Activated naive CD8-positive, alpha-beta T cell treated with anti-CD3 and anti-CD28 coated beads for 36 hours (primary cell): ENCODE measurements at regions not wholly inside any gene's neighbourhood (a gene's known extent, or its start where the extent isn't known, plus 50 kb on each side); places are given as distances from the start of the nearest gene placed in this dataset.
"Not testable (repeated sequence)": the region's sequence is repeated elsewhere in the genome, so short reads cannot be mapped to it uniquely, and the experiment has no call there.

Experiments
- DNase-seq: peaks from one replicate; pipeline ENCODE4 v3.0.0; 2021
- H3K27ac Mint-ChIP-seq: one replicate; pipeline ENCODE4 v1.8.0; 2022; ENCODE audit warnings: mild to moderate bottlenecking, moderate library complexity, mixed read lengths
- H3K27me3 Mint-ChIP-seq: one replicate; pipeline ENCODE4 v1.8.0; 2022; ENCODE audit warnings: mild to moderate bottlenecking, mixed read lengths
- H3K36me3 Mint-ChIP-seq: one replicate; pipeline ENCODE4 v1.8.0; 2021; ENCODE audit warnings: mild to moderate bottlenecking, mixed read lengths
- H3K4me1 Mint-ChIP-seq: one replicate; pipeline ENCODE4 v1.8.0; 2021; ENCODE audit warnings: mixed read lengths
- H3K4me3 Mint-ChIP-seq: one replicate; pipeline ENCODE4 v1.8.0; 2022; ENCODE audit warnings: mild to moderate bottlenecking, moderate library complexity, mixed read lengths
- H3K9me3 Mint-ChIP-seq: one replicate; pipeline ENCODE4 v1.8.0; 2022; ENCODE audit warnings: mixed read lengths

- no peaks in the 10 kb centered on the region for H3K36me3 Mint-ChIP-seq
- no peak for DNase-seq
- H3K27ac Mint-ChIP-seq, result no peak overlapping the region
- H3K27me3 Mint-ChIP-seq, result no peaks in the 10 kb centered on the region
- no peaks in the 10 kb centered on the region for H3K9me3 Mint-ChIP-seq
- no peak overlapping the region for H3K4me3 Mint-ChIP-seq
- no peaks in the 10 kb centered on the region for H3K4me1 Mint-ChIP-seq
Measured at GRCh38 chrX:128460835-128461234, 408.6 kb upstream of the ACTRT1 start.

- no peak overlapping the region for H3K4me3 Mint-ChIP-seq
- no peak overlapping the region for H3K27ac Mint-ChIP-seq
Measured at GRCh38 chrX:128458888-128459287, 406.7 kb upstream of the ACTRT1 start.

GRCh38 chrX:128457674-128458073 lies 405.5 kb upstream of the ACTRT1 start:
- Mint-ChIP-seq H3K4me3 (no peak overlapping the region), H3K9me3 (peaks cover 2% of the 10 kb centered on the region), H3K36me3 (no peaks in the 10 kb centered on the region), H3K27me3 (no peaks in the 10 kb centered on the region), H3K4me1 (no peaks in the 10 kb centered on the region), H3K27ac (no peak overlapping the region)
- no peak for DNase-seq

More at GRCh38 chrX:128458888-128459287, 406.7 kb upstream of the ACTRT1 start:
- Mint-ChIP-seq H3K27me3 (no peaks in the 10 kb centered on the region), H3K9me3 (peaks cover 1% of the 10 kb centered on the region), H3K4me1 (no peaks in the 10 kb centered on the region), H3K36me3 (no peaks in the 10 kb centered on the region)
- no peak for DNase-seq

GRCh38 chrX:128439159-128439558 lies 387.0 kb upstream of the ACTRT1 start:
- Mint-ChIP-seq H3K4me3 (no peak overlapping the region), H3K36me3 (no peaks in the 10 kb centered on the region), H3K4me1 (no peaks in the 10 kb centered on the region), H3K27me3 (no peaks in the 10 kb centered on the region), H3K27ac (no peak overlapping the region), H3K9me3 (no peaks in the 10 kb centered on the region)
- no peak for DNase-seq

GRCh38 chrX:128438082-128438481 lies 385.9 kb upstream of the ACTRT1 start:
- H3K9me3 Mint-ChIP-seq, result no peaks in the 10 kb centered on the region
- DNase-seq, result no peak
- H3K4me3 Mint-ChIP-seq, result no peak overlapping the region
- no peak overlapping the region for H3K27ac Mint-ChIP-seq
- no peaks in the 10 kb centered on the region for H3K27me3 Mint-ChIP-seq
- no peaks in the 10 kb centered on the region for H3K36me3 Mint-ChIP-seq
- H3K4me1 Mint-ChIP-seq, result no peaks in the 10 kb centered on the region

GRCh38 chrX:128436397-128437103 lies 384.3 kb upstream of the ACTRT1 start:
- DNase-seq, result no peak
- H3K9me3 Mint-ChIP-seq, result no peaks in the 10 kb centered on the region
- no peak overlapping the region for H3K4me3 Mint-ChIP-seq
- H3K4me1 Mint-ChIP-seq, result no peaks in the 10 kb centered on the region
- H3K27ac Mint-ChIP-seq, result no peak overlapping the region
- no peaks in the 10 kb centered on the region for H3K36me3 Mint-ChIP-seq
- no peaks in the 10 kb centered on the region for H3K27me3 Mint-ChIP-seq

GRCh38 chrX:128425546-128425945 lies 373.3 kb upstream of the ACTRT1 start:
- Mint-ChIP-seq H3K4me1 (no peaks in the 10 kb centered on the region), H3K27me3 (no peaks in the 10 kb centered on the region), H3K27ac (no peak overlapping the region), H3K4me3 (no peak overlapping the region), H3K9me3 (no peaks in the 10 kb centered on the region), H3K36me3 (no peaks in the 10 kb centered on the region)
- no peak for DNase-seq

GRCh38 chrX:128408842-128409241 lies 356.6 kb upstream of the ACTRT1 start:
- DNase-seq, result no peak
- no peaks in the 10 kb centered on the region for H3K4me1 Mint-ChIP-seq
- H3K36me3 Mint-ChIP-seq, result no peaks in the 10 kb centered on the region
- no peak overlapping the region for H3K4me3 Mint-ChIP-seq
- no peaks in the 10 kb centered on the region for H3K27me3 Mint-ChIP-seq
- no peaks in the 10 kb centered on the region for H3K9me3 Mint-ChIP-seq
- H3K27ac Mint-ChIP-seq, result no peak overlapping the region

GRCh38 chrX:128396601-128397000 lies 344.4 kb upstream of the ACTRT1 start:
- H3K27me3 Mint-ChIP-seq, result no peaks in the 10 kb centered on the region
- no peak for DNase-seq
- peaks cover under 1% of the 10 kb centered on the region for H3K9me3 Mint-ChIP-seq
- no peaks in the 10 kb centered on the region for H3K36me3 Mint-ChIP-seq
- H3K4me1 Mint-ChIP-seq, result no peaks in the 10 kb centered on the region
- H3K4me3 Mint-ChIP-seq, result no peak overlapping the region
- no peak overlapping the region for H3K27ac Mint-ChIP-seq

GRCh38 chrX:128383846-128384245 lies 331.6 kb upstream of the ACTRT1 start:
- not testable (repeated sequence) for H3K4me3 Mint-ChIP-seq, H3K27ac Mint-ChIP-seq, H3K36me3 Mint-ChIP-seq

GRCh38 chrX:128365492-128365891 lies 313.3 kb upstream of the ACTRT1 start:
- Mint-ChIP-seq H3K4me1 (no peaks in the 10 kb centered on the region), H3K27me3 (no peaks in the 10 kb centered on the region), H3K4me3 (no peak overlapping the region), H3K9me3 (no peaks in the 10 kb centered on the region), H3K36me3 (no peaks in the 10 kb centered on the region), H3K27ac (no peak overlapping the region)
- no peak for DNase-seq

More at GRCh38 chrX:128383846-128384245, 331.6 kb upstream of the ACTRT1 start:
- not testable (repeated sequence) for DNase-seq, H3K27me3 Mint-ChIP-seq, H3K9me3 Mint-ChIP-seq, H3K4me1 Mint-ChIP-seq

GRCh38 chrX:128335671-128336070 lies 283.5 kb upstream of the ACTRT1 start:
- no peak for DNase-seq
- no peaks in the 10 kb centered on the region for H3K27me3 Mint-ChIP-seq
- H3K4me3 Mint-ChIP-seq, result no peak overlapping the region
- no peaks in the 10 kb centered on the region for H3K4me1 Mint-ChIP-seq
- peaks cover 2% of the 10 kb centered on the region for H3K9me3 Mint-ChIP-seq
- no peaks in the 10 kb centered on the region for H3K36me3 Mint-ChIP-seq
- no peak overlapping the region for H3K27ac Mint-ChIP-seq

GRCh38 chrX:128334821-128335220 lies 282.6 kb upstream of the ACTRT1 start:
- DNase-seq, result no peak
- Mint-ChIP-seq H3K4me1 (no peaks in the 10 kb centered on the region), H3K36me3 (no peaks in the 10 kb centered on the region), H3K9me3 (peaks cover 2% of the 10 kb centered on the region), H3K4me3 (no peak overlapping the region), H3K27ac (no peak overlapping the region), H3K27me3 (no peaks in the 10 kb centered on the region)

- Mint-ChIP-seq H3K36me3 (no peaks in the 10 kb centered on the region), H3K9me3 (no peaks in the 10 kb centered on the region), H3K4me3 (no peak overlapping the region), H3K4me1 (no peaks in the 10 kb centered on the region), H3K27ac (no peak overlapping the region), H3K27me3 (no peaks in the 10 kb centered on the region)
- DNase-seq, result no peak
Measured at GRCh38 chrX:128310912-128311311, 258.7 kb upstream of the ACTRT1 start.

GRCh38 chrX:128309311-128309710 lies 257.1 kb upstream of the ACTRT1 start:
- Mint-ChIP-seq H3K36me3 (no peaks in the 10 kb centered on the region), H3K9me3 (no peaks in the 10 kb centered on the region), H3K27me3 (no peaks in the 10 kb centered on the region), H3K4me1 (no peaks in the 10 kb centered on the region), H3K4me3 (no peak overlapping the region), H3K27ac (no peak overlapping the region)
- DNase-seq, result no peak

- H3K9me3 Mint-ChIP-seq, result peaks cover 2% of the 10 kb centered on the region
- DNase-seq, result no peak
- no peaks in the 10 kb centered on the region for H3K4me1 Mint-ChIP-seq
- no peak overlapping the region for H3K4me3 Mint-ChIP-seq
- no peaks in the 10 kb centered on the region for H3K36me3 Mint-ChIP-seq
- H3K27ac Mint-ChIP-seq, result no peak overlapping the region
- H3K27me3 Mint-ChIP-seq, result no peaks in the 10 kb centered on the region
Measured at GRCh38 chrX:128294198-128294597, 242.0 kb upstream of the ACTRT1 start.
